ENCODE measurements at regions not wholly inside any gene's neighbourhood (a gene's known extent, or its start where the extent isn't known, plus 50 kb on each side); places are given as distances from the start of the nearest gene placed in this dataset.
"Not testable (repeated sequence)": the region's sequence is repeated elsewhere in the genome, so short reads cannot be mapped to it uniquely, and the experiment has no call there.

DNA sequence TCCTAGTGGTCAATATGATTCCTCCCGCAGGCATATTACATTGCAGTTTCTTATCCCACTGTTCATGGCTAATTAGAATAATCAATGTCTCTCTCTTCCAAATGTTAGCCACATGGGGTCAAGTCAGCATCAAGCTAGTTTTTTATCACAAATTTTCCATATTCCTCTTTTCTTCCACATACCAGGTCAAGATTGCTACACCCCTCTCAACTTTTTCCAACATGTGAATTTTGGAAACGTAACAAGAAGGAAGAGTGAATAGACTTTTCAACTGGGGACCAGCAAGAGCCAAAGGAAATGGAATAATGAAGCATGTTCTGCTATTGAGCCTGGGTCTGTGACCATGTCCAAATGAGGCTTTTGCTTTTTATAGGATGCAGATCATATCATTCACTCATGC, 65.1 kb downstream of the SOD2 start:
- TF ChIP-seq, protein P1, sequence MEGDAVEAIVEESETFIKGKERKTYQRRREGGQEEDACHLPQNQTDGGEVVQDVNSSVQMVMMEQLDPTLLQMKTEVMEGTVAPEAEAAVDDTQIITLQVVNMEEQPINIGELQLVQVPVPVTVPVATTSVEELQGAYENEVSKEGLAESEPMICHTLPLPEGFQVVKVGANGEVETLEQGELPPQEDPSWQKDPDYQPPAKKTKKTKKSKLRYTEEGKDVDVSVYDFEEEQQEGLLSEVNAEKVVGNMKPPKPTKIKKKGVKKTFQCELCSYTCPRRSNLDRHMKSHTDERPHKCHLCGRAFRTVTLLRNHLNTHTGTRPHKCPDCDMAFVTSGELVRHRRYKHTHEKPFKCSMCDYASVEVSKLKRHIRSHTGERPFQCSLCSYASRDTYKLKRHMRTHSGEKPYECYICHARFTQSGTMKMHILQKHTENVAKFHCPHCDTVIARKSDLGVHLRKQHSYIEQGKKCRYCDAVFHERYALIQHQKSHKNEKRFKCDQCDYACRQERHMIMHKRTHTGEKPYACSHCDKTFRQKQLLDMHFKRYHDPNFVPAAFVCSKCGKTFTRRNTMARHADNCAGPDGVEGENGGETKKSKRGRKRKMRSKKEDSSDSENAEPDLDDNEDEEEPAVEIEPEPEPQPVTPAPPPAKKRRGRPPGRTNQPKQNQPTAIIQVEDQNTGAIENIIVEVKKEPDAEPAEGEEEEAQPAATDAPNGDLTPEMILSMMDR (IDR thresholded peaks at IDR 0.05) = no peak
- ATAC-seq (ENCODE audit: low FRiP score) (no peak), DNase-seq (ENCODE audit: low spot score) (no peak)

DNA sequence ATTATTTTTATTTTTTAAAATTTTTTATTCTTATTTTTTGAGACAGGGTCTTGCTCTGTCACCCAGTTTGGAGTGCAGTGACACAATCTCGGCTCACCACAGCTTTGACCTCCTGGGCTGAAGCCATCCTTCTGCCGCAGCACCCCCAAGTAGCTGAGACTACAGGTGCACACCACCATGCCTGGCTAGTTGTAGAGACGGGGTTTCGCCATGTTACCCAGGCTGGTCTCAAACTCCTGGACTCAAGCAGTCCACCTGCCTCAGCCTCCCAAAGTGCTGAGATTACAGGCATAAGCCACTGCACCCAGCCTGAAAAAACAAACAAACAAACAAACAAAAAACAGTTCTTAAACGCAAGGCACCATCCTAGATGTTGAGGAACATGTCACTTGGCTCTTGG, 66.5 kb downstream of the SOD2 start:
- not testable (repeated sequence) for ATAC-seq (ENCODE audit: low FRiP score); DNase-seq (ENCODE audit: low spot score)

DNA sequence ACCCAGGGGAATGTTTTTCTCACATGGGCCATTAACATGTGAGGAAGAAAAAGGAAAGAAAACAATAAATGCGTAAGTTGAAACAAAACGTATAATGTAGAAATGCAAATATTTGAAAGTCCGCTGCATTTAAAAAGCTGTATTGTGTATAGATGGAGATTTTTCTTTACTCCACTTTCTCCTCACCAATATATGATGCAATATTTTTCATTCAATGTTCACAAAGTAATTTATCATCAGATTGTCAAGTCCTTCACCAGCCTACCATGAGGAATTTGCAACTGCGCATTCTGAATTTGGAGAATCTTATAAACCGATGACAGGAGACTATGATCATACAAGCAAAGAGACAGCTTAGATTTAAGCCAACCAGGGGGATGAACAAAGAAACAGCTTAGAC, 69.9 kb downstream of the SOD2 start:
- TF ChIP-seq, protein P1 (IDR thresholded peaks at IDR 0.05) = no peak
- ATAC-seq (ENCODE audit: low FRiP score) (no peak), DNase-seq (ENCODE audit: low spot score) (no peak)

DNA sequence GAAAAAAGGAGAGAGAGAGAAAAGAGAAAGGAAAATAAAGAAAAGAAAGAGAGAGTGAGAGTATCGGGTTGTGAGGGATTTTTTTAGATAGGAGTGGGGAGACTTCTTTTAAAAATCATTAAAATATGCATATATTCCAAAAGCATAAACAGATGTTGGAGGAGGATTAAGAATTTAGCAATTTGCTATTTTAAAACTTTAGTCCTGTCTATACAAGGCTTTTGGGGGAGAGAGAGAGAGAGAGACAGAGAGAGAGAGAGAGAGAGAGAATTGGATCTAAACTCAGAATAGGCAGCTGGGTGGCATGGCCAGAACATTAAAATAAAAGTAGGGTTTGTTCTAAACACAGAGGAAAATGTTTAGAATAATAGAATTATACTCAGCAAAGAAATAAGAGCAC, 72.1 kb downstream of the SOD2 start:
- DNase-seq (ENCODE audit: low spot score) (no peak), ATAC-seq (ENCODE audit: low FRiP score) (no peak)
- TF ChIP-seq, protein P1 (IDR thresholded peaks at IDR 0.05) = no peak

DNA sequence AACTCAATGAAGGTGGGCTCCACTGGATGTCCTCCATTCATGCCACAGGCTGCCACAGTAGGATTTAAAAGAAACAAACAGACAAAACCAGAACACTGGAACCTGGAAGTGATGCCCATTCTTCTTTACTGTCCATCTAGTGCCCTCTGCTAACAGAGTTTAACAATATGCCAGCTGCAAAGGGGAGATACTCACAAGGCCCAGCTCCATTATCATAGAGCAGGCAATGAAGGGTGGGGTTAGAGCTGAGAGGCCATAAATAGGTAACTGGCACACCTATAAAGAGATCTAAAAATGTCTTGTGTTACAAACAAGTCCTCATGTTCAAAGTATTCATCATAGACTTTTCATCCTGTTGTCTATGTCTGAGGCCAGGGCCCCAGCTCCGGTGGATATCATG, 75.6 kb downstream of the SOD2 start:
- no peak for DNase-seq (ENCODE audit: low spot score)
- no peak for ATAC-seq (ENCODE audit: low FRiP score)
- TF ChIP-seq, protein P1 (IDR thresholded peaks at IDR 0.05) = no peak

DNA sequence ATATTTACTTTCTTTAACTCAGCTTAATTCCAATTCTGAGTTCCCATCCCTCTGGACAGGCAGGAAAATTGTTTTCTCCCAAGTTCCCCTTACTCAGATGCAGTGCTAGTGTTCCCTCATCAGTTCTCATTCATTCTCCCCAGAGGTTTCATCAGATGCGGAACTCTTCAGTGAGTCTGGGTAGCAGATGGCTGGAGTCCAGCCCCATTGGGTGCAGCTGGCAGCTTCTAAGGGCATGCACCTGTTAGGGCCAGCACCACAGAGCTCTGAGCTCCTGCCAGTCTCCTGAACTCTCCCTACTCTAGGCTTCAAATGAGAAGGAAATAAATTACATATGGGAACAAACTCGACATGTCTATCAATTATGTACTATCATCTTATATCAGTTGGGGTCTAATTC, 76.6 kb downstream of the SOD2 start:
- ATAC-seq (ENCODE audit: low FRiP score) (no peak), DNase-seq (ENCODE audit: low spot score) (no peak)
- TF ChIP-seq, protein P1 (IDR thresholded peaks at IDR 0.05) = no peak

DNA sequence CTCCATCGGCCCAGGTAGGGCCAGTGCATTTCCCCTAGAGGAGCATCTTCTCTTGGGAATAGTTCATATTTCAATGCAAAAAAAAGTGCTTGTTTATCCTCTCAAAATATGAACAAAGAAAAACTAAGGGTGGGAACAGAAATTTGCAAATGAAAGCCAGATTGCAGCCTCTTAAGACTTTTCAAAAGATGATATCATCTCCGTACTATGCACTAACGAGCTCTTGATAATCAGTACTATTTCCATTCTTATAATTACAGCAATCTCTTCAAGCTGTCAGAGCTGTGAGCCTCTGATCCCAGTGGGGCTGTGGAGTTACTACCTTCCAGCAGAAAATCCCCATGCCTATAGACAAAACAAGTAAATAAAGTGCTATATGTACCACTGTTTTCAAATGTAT, 77.1 kb downstream of the SOD2 start:
- no peak for DNase-seq (ENCODE audit: low spot score)
- no peak for ATAC-seq (ENCODE audit: low FRiP score)
- TF ChIP-seq, protein P1 (IDR thresholded peaks at IDR 0.05) = no peak

DNA sequence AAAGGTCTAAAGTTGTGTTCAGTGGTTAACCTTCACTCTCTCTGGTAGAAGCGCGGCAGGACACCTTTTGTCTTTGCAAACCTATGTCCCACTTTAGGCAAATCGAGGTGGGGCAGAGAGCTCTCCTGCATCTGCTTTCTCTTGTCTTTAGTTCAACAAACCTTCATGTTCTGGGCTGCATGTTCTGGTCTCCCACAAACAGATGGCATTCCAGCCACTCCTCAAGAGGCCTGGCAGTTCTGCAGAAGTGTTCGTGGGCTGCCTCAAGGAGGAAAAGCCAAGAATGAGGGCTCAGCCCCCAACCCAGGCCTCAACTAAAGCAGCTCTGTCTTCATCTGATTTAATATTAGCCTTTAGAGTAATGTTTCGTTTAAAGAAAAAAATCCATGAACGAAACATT, 82.2 kb downstream of the SOD2 start:
- TF ChIP-seq, protein P1 (IDR thresholded peaks at IDR 0.05) = no peak
- ATAC-seq (ENCODE audit: low FRiP score) (no peak), DNase-seq (ENCODE audit: low spot score) (no peak)
